NCI-H526 treated with DMSO at 0.1 percent for 48 hours (cell line): ENCODE measurements at regions not wholly inside any gene's neighbourhood (a gene's known extent, or its start where the extent isn't known, plus 50 kb on each side); places are given as distances from the start of the nearest gene placed in this dataset.

Source experiments
- DNase-seq: peaks from one replicate; lab custom pipeline; 2025; lab: John Stamatoyannopoulos, UW

- no peak for DNase-seq
Observed at GRCh38 chr4:24164054-24164693, 274.3 kb upstream of the PPARGC1A start.

GRCh38 chr4:24163314-24163713 lies 273.5 kb upstream of the PPARGC1A start:
- DNase-seq, result no peak

- DNase-seq, result no peak
Observed at GRCh38 chr4:24160358-24160757, 270.5 kb upstream of the PPARGC1A start.

GRCh38 chr4:24158031-24158430 lies 268.2 kb upstream of the PPARGC1A start:
- DNase-seq, result no peak

GRCh38 chr4:24150034-24150433 lies 260.2 kb upstream of the PPARGC1A start:
- DNase-seq, result no peak

GRCh38 chr4:24146127-24146526 lies 256.3 kb upstream of the PPARGC1A start:
- no peak for DNase-seq

- no peak for DNase-seq
Observed at GRCh38 chr4:24145591-24145990, 255.7 kb upstream of the PPARGC1A start.

- no peak for DNase-seq
Observed at GRCh38 chr4:24144381-24144780, 254.5 kb upstream of the PPARGC1A start.

- DNase-seq, result no peak
Observed at GRCh38 chr4:24143741-24144140, 253.9 kb upstream of the PPARGC1A start.

- no peak for DNase-seq
Observed at GRCh38 chr4:24141836-24142235, 252.0 kb upstream of the PPARGC1A start.

GRCh38 chr4:24140892-24141291 lies 251.0 kb upstream of the PPARGC1A start:
- DNase-seq, result no peak

- no peak for DNase-seq
Observed at GRCh38 chr4:24137671-24138601, 248.1 kb upstream of the PPARGC1A start.

GRCh38 chr4:24131954-24132673 lies 242.3 kb upstream of the PPARGC1A start:
- no peak for DNase-seq

GRCh38 chr4:24130637-24131036 lies 240.8 kb upstream of the PPARGC1A start:
- DNase-seq, result no peak

- DNase-seq, result no peak
Observed at GRCh38 chr4:24126776-24127175, 236.9 kb upstream of the PPARGC1A start.

GRCh38 chr4:24121395-24122175 lies 231.7 kb upstream of the PPARGC1A start:
- DNase-seq, result no peak

- DNase-seq, result no peak
Observed at GRCh38 chr4:24117975-24118374, 228.1 kb upstream of the PPARGC1A start.

GRCh38 chr4:24116107-24116506 lies 226.3 kb upstream of the PPARGC1A start:
- no peak for DNase-seq

- no peak for DNase-seq
Observed at GRCh38 chr4:24114919-24115500, 225.2 kb upstream of the PPARGC1A start.

- DNase-seq, result no peak
Observed at GRCh38 chr4:24114444-24114843, 224.6 kb upstream of the PPARGC1A start.

- DNase-seq, result no peak
Observed at GRCh38 chr4:24112466-24112865, 222.6 kb upstream of the PPARGC1A start.

- no peak for DNase-seq
Observed at GRCh38 chr4:24108567-24108966, 218.7 kb upstream of the PPARGC1A start.
